Body of pancreas (tissue), 4 donors: ENCODE measurements at regions not wholly inside any gene's neighbourhood (a gene's known extent, or its start where the extent isn't known, plus 50 kb on each side); places are given as distances from the start of the nearest gene placed in this dataset.

Source experiments
- CTCF ChIP-seq, 7 experiments: fragments of 450-650 bp in 4 of 7; fragments of 200-600 bp in 3 of 7; sonication (generic) in 3 of 7; IDR thresholded peaks; one replicate each; pipeline ENCODE4 v1.5.1; 2016 to 2019; ENCODE audit warnings: antibody characterized with exemption in 7 of 7
- POLR2A ChIP-seq, 3 donors: fragments of 450-650 bp; IDR thresholded peaks; one replicate each; pipeline ENCODE4 v1.6.1; 2016; ENCODE audit warnings: antibody characterized with exemption in 3 of 3, mild to moderate bottlenecking in 2 of 3

- TF ChIP-seq CTCF (IDR thresholded peaks at IDR 0.05) (no peak), POLR2A (IDR thresholded peaks at IDR 0.05) (no peak)
These were observed 698.2 kb downstream of the DOK5 start for GRCh38 chr20:55173601-55174000.
